PC-9 (cell line): ENCODE measurements at regions not wholly inside any gene's neighbourhood (a gene's known extent, or its start where the extent isn't known, plus 50 kb on each side); places are given as distances from the start of the nearest gene placed in this dataset.

ENCODE experiments used
- BruUV-seq: library from RNA; stranded (reverse); fragments of 400-500 nt; replicated peaks from 2 replicates; lab custom pipeline; 2021; lab: Mats Ljungman, UMichigan
- CTCF ChIA-PET: fragments of 300-600 bp; sonication (Branson Sonifier 250); formaldehyde crosslinking; loops from one replicate; lab custom pipeline; 2022; ENCODE audit warnings: antibody characterized with exemption; lab: Charles Lee
- POLR2A ChIA-PET: fragments of 300-600 bp; sonication (Branson Sonifier 250); formaldehyde crosslinking; loops from one replicate; lab custom pipeline; 2022; ENCODE audit warnings: antibody characterized with exemption; ENCODE audit not compliant: unreplicated experiment; lab: Charles Lee
- DNase-seq, 2 experiments: peaks; one replicate each; pipeline versions ENCODE4 v3.0.0 to v3.0.0-alpha.2; 2015 to 2022; ENCODE audit warnings: mixed read lengths in 1 of 2
- H2AFZ ChIP-seq: fragments of 200-600 bp; sonication (generic); 2 replicates; pipeline ENCODE4 v1.8.1; 2017; ENCODE audit warnings: antibody characterized with exemption
- H3F3A ChIP-seq: fragments of 200-600 bp; sonication (generic); 2 replicates; pipeline ENCODE4 v1.8.1; 2017; ENCODE audit warnings: antibody characterized with exemption, mild to moderate bottlenecking, low read depth; ENCODE audit not compliant: insufficient read depth
- H3K27ac ChIP-seq: fragments of 200-600 bp; sonication (generic); 2 replicates; pipeline ENCODE4 v1.6.1; 2016; ENCODE audit warnings: mixed run types
- H3K27me3 ChIP-seq: fragments of 200-600 bp; sonication (generic); 2 replicates; pipeline ENCODE4 v1.6.1; 2016; ENCODE audit warnings: low read depth, mixed run types; ENCODE audit not compliant: insufficient read depth
- H3K36me3 ChIP-seq: fragments of 200-600 bp; sonication (generic); 2 replicates; pipeline ENCODE4 v1.6.1; 2016; ENCODE audit warnings: low read depth, mixed run types
- H3K4me1 ChIP-seq: fragments of 200-600 bp; sonication (generic); replicated peaks from 2 replicates; pipeline ENCODE4 v1.6.1; 2016; ENCODE audit warnings: mixed run types; ENCODE audit not compliant: insufficient read depth
- H3K4me2 ChIP-seq: fragments of 200-600 bp; sonication (generic); 2 replicates; pipeline ENCODE4 v1.6.1; 2017; ENCODE audit warnings: mixed run types
- H3K4me3 ChIP-seq: fragments of 200-600 bp; sonication (generic); 2 replicates; pipeline ENCODE4 v1.6.1; 2016; ENCODE audit warnings: mixed run types
- H3K79me2 ChIP-seq: fragments of 200-600 bp; sonication (generic); 2 replicates; pipeline ENCODE4 v1.6.1; 2017; ENCODE audit warnings: low read depth, mixed run types
- H3K9me2 ChIP-seq: fragments of 200-600 bp; sonication (generic); 2 replicates; pipeline ENCODE4 v1.8.1; 2017; ENCODE audit warnings: mild to moderate bottlenecking; ENCODE audit not compliant: insufficient read depth
- H3K9me3 ChIP-seq: fragments of 200-600 bp; sonication (generic); 2 replicates; pipeline ENCODE4 v1.8.1; 2016; ENCODE audit warnings: low read depth; ENCODE audit not compliant: insufficient read depth
- H4K20me1 ChIP-seq: fragments of 200-600 bp; sonication (generic); 2 replicates; pipeline ENCODE4 v1.8.1; 2017; ENCODE audit not compliant: insufficient read depth
- EZH2 ChIP-seq: fragments of 200-600 bp; sonication (generic); IDR thresholded peaks from 2 replicates; pipeline ENCODE4 v1.8.0; 2017; ENCODE audit warnings: antibody characterized with exemption, low read depth
- intact Hi-C: fragments of 100-400 bp; cut with micrococcal nuclease; formaldehyde crosslinking; loops from one replicate; pipeline ENCODE4 v1.10.0; 2022; ENCODE audit not compliant: unreplicated experiment
- TF ChIP-seq, protein P1 (sequence below): fragments of 200-600 bp; sonication (generic); conservative IDR thresholded peaks from 2 replicates; pipeline ENCODE4 v1.6.1; 2017; ENCODE audit warnings: mixed run types, antibody characterized with exemption, mild to moderate bottlenecking, moderate library complexity

DNA sequence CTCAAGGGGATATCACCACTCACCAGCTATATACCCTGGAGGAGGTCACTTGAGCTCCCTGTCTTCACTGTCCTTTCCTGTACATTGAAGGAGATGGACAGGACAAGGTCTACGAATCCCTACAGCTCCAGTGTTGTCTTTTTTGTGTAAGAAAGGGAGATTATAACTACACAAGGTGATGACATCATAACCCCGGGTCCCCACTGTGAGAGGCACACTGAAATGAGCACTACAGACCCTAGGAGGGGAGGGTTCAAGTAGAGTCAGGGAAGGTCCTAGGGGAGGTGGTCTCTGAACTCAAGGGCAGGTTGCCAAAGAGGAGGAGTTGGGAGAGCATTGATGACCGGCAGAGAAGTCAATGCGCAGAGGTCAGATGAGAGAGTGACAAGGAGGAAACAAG lies 108.3 kb upstream of the SLC14A2 start:
- TF ChIP-seq, protein P1, sequence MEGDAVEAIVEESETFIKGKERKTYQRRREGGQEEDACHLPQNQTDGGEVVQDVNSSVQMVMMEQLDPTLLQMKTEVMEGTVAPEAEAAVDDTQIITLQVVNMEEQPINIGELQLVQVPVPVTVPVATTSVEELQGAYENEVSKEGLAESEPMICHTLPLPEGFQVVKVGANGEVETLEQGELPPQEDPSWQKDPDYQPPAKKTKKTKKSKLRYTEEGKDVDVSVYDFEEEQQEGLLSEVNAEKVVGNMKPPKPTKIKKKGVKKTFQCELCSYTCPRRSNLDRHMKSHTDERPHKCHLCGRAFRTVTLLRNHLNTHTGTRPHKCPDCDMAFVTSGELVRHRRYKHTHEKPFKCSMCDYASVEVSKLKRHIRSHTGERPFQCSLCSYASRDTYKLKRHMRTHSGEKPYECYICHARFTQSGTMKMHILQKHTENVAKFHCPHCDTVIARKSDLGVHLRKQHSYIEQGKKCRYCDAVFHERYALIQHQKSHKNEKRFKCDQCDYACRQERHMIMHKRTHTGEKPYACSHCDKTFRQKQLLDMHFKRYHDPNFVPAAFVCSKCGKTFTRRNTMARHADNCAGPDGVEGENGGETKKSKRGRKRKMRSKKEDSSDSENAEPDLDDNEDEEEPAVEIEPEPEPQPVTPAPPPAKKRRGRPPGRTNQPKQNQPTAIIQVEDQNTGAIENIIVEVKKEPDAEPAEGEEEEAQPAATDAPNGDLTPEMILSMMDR = no peak
- TF ChIP-seq EZH2 = no peak
- no peak overlapping the region for H2AFZ ChIP-seq
- no peaks in the 10 kb centered on the region for H3K79me2 ChIP-seq
- intact Hi-C loops = no loop called here
- POLR2A ChIA-PET = no interaction called here
- no peak overlapping the region for H3K4me2 ChIP-seq
- CTCF ChIA-PET = no interaction called here
- H3K9me3 ChIP-seq = no peaks in the 10 kb centered on the region
- H3K4me1 ChIP-seq = no peaks in the 10 kb centered on the region
- H3F3A ChIP-seq = no peaks in the 10 kb centered on the region
- no peak overlapping the region for H3K27ac ChIP-seq
- H3K9me2 ChIP-seq = no peaks in the 10 kb centered on the region
- BruUV-seq = no TSS peak
- H3K4me3 ChIP-seq = no peak overlapping the region
- DNase-seq = no peak
- H3K27me3 ChIP-seq = peaks cover 71% of the 10 kb centered on the region
- no peaks in the 10 kb centered on the region for H3K36me3 ChIP-seq
- H4K20me1 ChIP-seq = no peaks in the 10 kb centered on the region

DNA sequence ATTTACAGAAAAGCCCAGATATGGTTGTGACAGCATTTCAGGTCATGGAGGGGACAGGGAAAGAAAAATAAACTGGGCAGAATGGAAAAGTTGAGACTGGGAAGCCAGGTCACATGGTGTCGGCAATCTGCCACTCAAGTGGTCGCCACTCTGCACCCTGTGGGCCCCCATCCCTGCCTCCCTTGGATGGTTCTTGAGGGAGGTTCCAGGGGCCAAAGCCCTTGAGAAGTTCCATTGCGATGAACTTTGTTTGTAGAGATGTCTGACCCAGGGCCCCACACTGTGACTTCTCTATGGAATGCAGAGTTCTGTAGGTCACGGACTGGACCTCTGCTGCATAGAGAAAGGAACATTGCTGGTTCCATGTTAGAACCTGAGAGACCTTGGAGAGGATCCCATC lies 105.7 kb upstream of the SLC14A2 start:
- H3K27ac ChIP-seq = no peak overlapping the region
- H3K4me2 ChIP-seq = no peak overlapping the region
- no peaks in the 10 kb centered on the region for H3K79me2 ChIP-seq
- no peak for DNase-seq
- TF ChIP-seq EZH2 = no peak
- TF ChIP-seq, protein P1 = no peak
- H3K36me3 ChIP-seq = no peaks in the 10 kb centered on the region
- peaks cover 68% of the 10 kb centered on the region for H3K27me3 ChIP-seq
- no peaks in the 10 kb centered on the region for H3K4me1 ChIP-seq
- no TSS peak for BruUV-seq
- POLR2A ChIA-PET = no interaction called here
- H3K9me2 ChIP-seq = no peaks in the 10 kb centered on the region
- CTCF ChIA-PET = no interaction called here
- no peak overlapping the region for H2AFZ ChIP-seq
- intact Hi-C loops = no loop called here
- H3K9me3 ChIP-seq = no peaks in the 10 kb centered on the region
- no peak overlapping the region for H3K4me3 ChIP-seq
- H4K20me1 ChIP-seq = no peaks in the 10 kb centered on the region
- no peaks in the 10 kb centered on the region for H3F3A ChIP-seq

- Histone ChIP-seq H3K27me3 (peaks cover 63% of the 10 kb centered on the region), H3K4me1 (no peaks in the 10 kb centered on the region), H3K79me2 (no peaks in the 10 kb centered on the region), H3K4me2 (no peak overlapping the region), H3F3A (no peaks in the 10 kb centered on the region), H3K9me3 (no peaks in the 10 kb centered on the region), H3K4me3 (no peak overlapping the region), H3K36me3 (no peaks in the 10 kb centered on the region), H4K20me1 (no peaks in the 10 kb centered on the region), H2AFZ (no peak overlapping the region), H3K27ac (no peak overlapping the region), H3K9me2 (no peaks in the 10 kb centered on the region)
- CTCF ChIA-PET = no interaction called here
- no peak for DNase-seq
- intact Hi-C loops = no loop called here
- TF ChIP-seq, protein P1 = no peak
- TF ChIP-seq EZH2 = no peak
- POLR2A ChIA-PET = no interaction called here
- BruUV-seq = no TSS peak
These were observed 104.6 kb upstream of the SLC14A2 start for GRCh38 chr18:45510656-45511055.
